GM21526 (cell line): ENCODE measurements at regions not wholly inside any gene's neighbourhood (a gene's known extent, or its start where the extent isn't known, plus 50 kb on each side); places are given as distances from the start of the nearest gene placed in this dataset.
A peak's percentile ranks its signal among the peaks of the same experiment; 100 is the strongest.

Experiments used
- ATAC-seq: cut with Tn5 transposase; IDR thresholded peaks from one replicate; pipeline ENCODE4 v1.9.1; 2021; ENCODE audit warnings: moderate library complexity; ENCODE audit not compliant: unreplicated experiment, low FRiP score

- ATAC-seq, result peak; percentile 28
Observed at GRCh38 chr10:111338035-111338434, 261.2 kb downstream of the ADRA2A start.

GRCh38 chr10:111338805-111339204 is 262.0 kb downstream of the ADRA2A start:
- ATAC-seq, result peak; percentile 95

- ATAC-seq, result peak; percentile 69
Observed at GRCh38 chr10:111344804-111345203, 268.0 kb downstream of the ADRA2A start.

- ATAC-seq, result no peak
Observed at GRCh38 chr10:111347386-111348013, 270.7 kb downstream of the ADRA2A start.

GRCh38 chr10:111348076-111348475 is 271.2 kb downstream of the ADRA2A start:
- ATAC-seq, result no peak

GRCh38 chr10:111354859-111355258 is 278.0 kb downstream of the ADRA2A start:
- no peak for ATAC-seq

GRCh38 chr10:111356571-111356970 is 279.7 kb downstream of the ADRA2A start:
- no peak for ATAC-seq

- ATAC-seq, result no peak
Observed at GRCh38 chr10:111357859-111358258, 281.0 kb downstream of the ADRA2A start.

GRCh38 chr10:111360260-111360925 is 283.6 kb downstream of the ADRA2A start:
- ATAC-seq, result peak; percentile 98

- no peak for ATAC-seq
Observed at GRCh38 chr10:111367531-111367930, 290.7 kb downstream of the ADRA2A start.

- no peak for ATAC-seq
Observed at GRCh38 chr10:111370101-111370500, 293.3 kb downstream of the ADRA2A start.

- ATAC-seq, result no peak
Observed at GRCh38 chr10:111373696-111374095, 296.9 kb downstream of the ADRA2A start.

- no peak for ATAC-seq
Observed at GRCh38 chr10:111379534-111380187, 302.8 kb downstream of the ADRA2A start.

GRCh38 chr10:111384556-111384955 is 307.7 kb downstream of the ADRA2A start:
- no peak for ATAC-seq

GRCh38 chr10:111390813-111391563 is 314.2 kb downstream of the ADRA2A start:
- ATAC-seq, result no peak

- ATAC-seq, result no peak
Observed at GRCh38 chr10:111392159-111392558, 315.3 kb downstream of the ADRA2A start.

- no peak for ATAC-seq
Observed at GRCh38 chr10:111392910-111393309, 316.1 kb downstream of the ADRA2A start.

- ATAC-seq, result no peak
Observed at GRCh38 chr10:111410740-111411139, 333.9 kb downstream of the ADRA2A start.

- no peak for ATAC-seq
Observed at GRCh38 chr10:111425459-111425858, 348.6 kb downstream of the ADRA2A start.

- ATAC-seq, result no peak
Observed at GRCh38 chr10:111429288-111430028, 352.6 kb downstream of the ADRA2A start.
